ENCODE measurements at regions not wholly inside any gene's neighbourhood (a gene's known extent, or its start where the extent isn't known, plus 50 kb on each side); places are given as distances from the start of the nearest gene placed in this dataset.

- no peaks in the 10 kb centered on the region for H3K23me2 ChIP-seq (ENCODE audit: low read depth, low read length)
- H3K14ac ChIP-seq (ENCODE audit: insufficient read length): no peak overlapping the region
- no peaks in the 10 kb centered on the region for H3K79me2 ChIP-seq (ENCODE audit: control insufficient read depth in 1 of 2, insufficient read depth in 2 of 2, low read length in 2 of 2)
- FAIRE-seq (no peak), DNase-seq (ENCODE audit: low read depth in 1 of 2, low spot score in 2 of 2) (no peak)
- TF ChIP-seq HDAC2 (IDR thresholded peaks at IDR 0.05; ENCODE audit: borderline replicate concordance in 1 of 2, low read depth in 2 of 2, low read length in 2 of 2) (no peak), HDAC6 (IDR thresholded peaks at IDR 0.05; ENCODE audit: low read depth, low read length) (no peak), ATF2 (IDR thresholded peaks at IDR 0.05; ENCODE audit: low read length) (no peak), CBX8 (IDR thresholded peaks at IDR 0.05; ENCODE audit: borderline replicate concordance, low read depth, low read length) (no peak), SP2 (IDR thresholded peaks at IDR 0.05; ENCODE audit: low read length) (no peak), MAFK (IDR thresholded peaks at IDR 0.05; ENCODE audit: low read depth, low read length) (no peak), SUZ12 (IDR thresholded peaks at IDR 0.05; ENCODE audit: low read length) (no peak)
- no peak overlapping the region for H3K56ac ChIP-seq (replicated peaks; ENCODE audit: insufficient read length, low read depth, low read length)
- no peak overlapping the region for H3K27ac ChIP-seq (ENCODE audit: low read depth, low read length)
- H2BK12ac ChIP-seq (ENCODE audit: low read depth, low read length): no peak overlapping the region
- H3K23ac ChIP-seq (ENCODE audit: insufficient read length): no peak overlapping the region
- H3K4me3 ChIP-seq (ENCODE audit: extremely low read depth in 1 of 4, insufficient read depth in 2 of 4, low read depth in 3 of 4, low read length in 4 of 4): no peak overlapping the region
- H4K8ac ChIP-seq (ENCODE audit: extremely low read depth, insufficient read depth, low read length): no peak overlapping the region
- no peak overlapping the region for H2AFZ ChIP-seq (ENCODE audit: low read length)
- H3K9ac ChIP-seq (replicated peaks in 1 of 4; ENCODE audit: extremely low read depth in 1 of 4, low read depth in 3 of 4, low read length in 3 of 4): no peak overlapping the region
- no peaks in the 10 kb centered on the region for H3K79me1 ChIP-seq (ENCODE audit: low read depth, low read length)
- no peaks in the 10 kb centered on the region for H3K27me3 ChIP-seq (replicated peaks in 1 of 4; ENCODE audit: control insufficient read depth in 3 of 4, extremely low read depth in 1 of 4, insufficient read depth in 3 of 4, low read length in 3 of 4)
- CTCF ChIA-PET (ENCODE audit: partially characterized antibody): interaction anchor here (1.0 kb wide), 1 partner anchor 8 kb away, joined by 3 read pairs; no protein-coding TSS in a partner anchor
- H4K91ac ChIP-seq (replicated peaks; ENCODE audit: insufficient read length, low read length): no peak overlapping the region
- H3K18ac ChIP-seq (ENCODE audit: extremely low read depth, low read length): no peak overlapping the region
- no peak overlapping the region for H2BK5ac ChIP-seq (ENCODE audit: low read depth, low read length)
- H3K4me1 ChIP-seq (replicated peaks in 1 of 4; ENCODE audit: control insufficient read depth in 3 of 4, insufficient read depth in 4 of 4, low read length in 3 of 4): no peaks in the 10 kb centered on the region
- no peak overlapping the region for H2BK20ac ChIP-seq (ENCODE audit: low read length)
- H2BK15ac ChIP-seq (ENCODE audit: low read length): no peak overlapping the region
- no peak overlapping the region for H3K4me2 ChIP-seq (ENCODE audit: insufficient read depth in 1 of 2, low read depth in 2 of 2, low read length in 2 of 2)
- POLR2A ChIA-PET (ENCODE audit: partially characterized antibody): no interaction called here
- no peak overlapping the region for H2BK120ac ChIP-seq (replicated peaks; ENCODE audit: low read depth, low read length)
- no peaks in the 10 kb centered on the region for H3K36me3 ChIP-seq (ENCODE audit: control insufficient read depth in 2 of 4, insufficient read depth in 4 of 4, low read length in 3 of 4)
- H3K4ac ChIP-seq (replicated peaks; ENCODE audit: insufficient read length, low read depth, low read length): no peak overlapping the region
- H4K20me1 ChIP-seq (replicated peaks in 1 of 2; ENCODE audit: control insufficient read depth in 1 of 2, insufficient read depth in 2 of 2, low read length in 2 of 2): no peaks in the 10 kb centered on the region
- H3K9me3 ChIP-seq (ENCODE audit: insufficient read depth in 2 of 2, low read depth in 1 of 2, low read length in 1 of 2): no peaks in the 10 kb centered on the region
- no peak overlapping the region for H2AK5ac ChIP-seq (ENCODE audit: low read depth, low read length)
- H4K5ac ChIP-seq (ENCODE audit: insufficient read length, low read depth, low read length): no peak overlapping the region
Observed at GRCh38 chr4:162469977-162470376, 306.2 kb upstream of the FSTL5 start.

Data from H1 (cell line).